ENCODE measurements at regions not wholly inside any gene's neighbourhood (a gene's known extent, or its start where the extent isn't known, plus 50 kb on each side); places are given as distances from the start of the nearest gene placed in this dataset.

GRCh38 chrX:147838465-147839131 is 73.1 kb upstream of the FMR1 start:
- DNase-seq, result peak in 1 of 4 experiments; percentile 3

- DNase-seq, result no peak
Measured at GRCh38 chrX:147846676-147847075, 65.0 kb upstream of the FMR1 start.

- DNase-seq, result no peak
Measured at GRCh38 chrX:147847999-147848398, 63.7 kb upstream of the FMR1 start.

GRCh38 chrX:147848543-147849443 is 62.9 kb upstream of the FMR1 start:
- DNase-seq, result no peak

GRCh38 chrX:147850875-147851274 is 60.8 kb upstream of the FMR1 start:
- peak in 2 of 4 experiments; percentile 7 to 10 for DNase-seq

- DNase-seq, result no peak
Measured at GRCh38 chrX:147853701-147854100, 58.0 kb upstream of the FMR1 start.

GRCh38 chrX:147859666-147860065 is 52.1 kb upstream of the FMR1 start:
- no peak for DNase-seq
